Colonic mucosa (tissue), 4 donors: ENCODE measurements at regions not wholly inside any gene's neighbourhood (a gene's known extent, or its start where the extent isn't known, plus 50 kb on each side); places are given as distances from the start of the nearest gene placed in this dataset.

Experiments used
- DNase-seq: peaks from one replicate; pipeline ENCODE4 v3.0.0-alpha.2; 2020
- H3K27ac ChIP-seq: fragments of 200-600 bp; one replicate; pipeline ENCODE4 v1.8.0; 2021
- H3K27me3 ChIP-seq: fragments of 200-600 bp; one replicate; pipeline ENCODE4 v1.8.0; 2021
- H3K36me3 ChIP-seq: fragments of 200-600 bp; one replicate; pipeline ENCODE4 v1.8.0; 2021
- H3K4me1 ChIP-seq: fragments of 200-600 bp; one replicate; pipeline ENCODE4 v1.8.0; 2021; ENCODE audit warnings: mild to moderate bottlenecking
- H3K4me3 ChIP-seq: fragments of 200-600 bp; one replicate; pipeline ENCODE4 v1.8.0; 2021
- H3K9ac ChIP-seq, 2 donors: one replicate each; pipeline ENCODE4 v1.7.0; 2013; ENCODE audit warnings: control low read depth in 2 of 2, low read depth in 2 of 2, low read length in 2 of 2
- H3K9me3 ChIP-seq: fragments of 200-600 bp; one replicate; pipeline ENCODE4 v1.8.0; 2021
- intact Hi-C: fragments of 100-400 bp; cut with DNase I; formaldehyde crosslinking; loops from one replicate; pipeline ENCODE4 v1.14.1; 2022
- TF ChIP-seq, protein P1 (sequence below): fragments of 200-600 bp; IDR thresholded peaks from one replicate; pipeline ENCODE4 v1.8.0; 2022; ENCODE audit warnings: antibody characterized with exemption, mild to moderate bottlenecking
- donor health status: healthy.
- donor health status: DM: no; HTN: no; CAD: no.
- donor health status: DM: no; HTN: no; CAD: no.

DNA sequence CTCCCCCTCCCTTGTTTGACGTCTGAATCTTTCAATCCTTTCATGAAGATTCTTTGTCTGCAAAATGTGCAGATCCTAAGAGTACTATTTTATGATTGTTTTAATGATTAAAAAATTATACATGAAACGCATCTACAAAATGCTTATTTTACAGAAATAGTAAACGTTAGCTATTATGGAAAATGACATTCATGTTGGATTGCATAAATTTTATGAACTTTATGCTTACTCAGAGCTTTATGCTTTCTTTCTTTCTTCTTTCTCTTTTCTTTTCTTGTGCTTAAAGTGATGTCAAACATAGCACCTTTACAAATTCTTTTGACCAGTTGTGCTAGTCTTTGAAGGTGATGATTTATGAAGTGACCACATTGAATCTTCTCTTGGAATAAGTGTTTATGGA, 805.4 kb downstream of the ADCYAP1 start:
- no peaks in the 10 kb centered on the region for H3K27me3 ChIP-seq
- H3K27ac ChIP-seq, result no peak overlapping the region
- no peaks in the 10 kb centered on the region for H3K36me3 ChIP-seq
- intact Hi-C loops, result no loop called here
- no peak overlapping the region for H3K4me3 ChIP-seq
- no peak for DNase-seq
- H3K9me3 ChIP-seq, result no peaks in the 10 kb centered on the region
- no peak overlapping the region for H3K9ac ChIP-seq
- TF ChIP-seq, protein P1, sequence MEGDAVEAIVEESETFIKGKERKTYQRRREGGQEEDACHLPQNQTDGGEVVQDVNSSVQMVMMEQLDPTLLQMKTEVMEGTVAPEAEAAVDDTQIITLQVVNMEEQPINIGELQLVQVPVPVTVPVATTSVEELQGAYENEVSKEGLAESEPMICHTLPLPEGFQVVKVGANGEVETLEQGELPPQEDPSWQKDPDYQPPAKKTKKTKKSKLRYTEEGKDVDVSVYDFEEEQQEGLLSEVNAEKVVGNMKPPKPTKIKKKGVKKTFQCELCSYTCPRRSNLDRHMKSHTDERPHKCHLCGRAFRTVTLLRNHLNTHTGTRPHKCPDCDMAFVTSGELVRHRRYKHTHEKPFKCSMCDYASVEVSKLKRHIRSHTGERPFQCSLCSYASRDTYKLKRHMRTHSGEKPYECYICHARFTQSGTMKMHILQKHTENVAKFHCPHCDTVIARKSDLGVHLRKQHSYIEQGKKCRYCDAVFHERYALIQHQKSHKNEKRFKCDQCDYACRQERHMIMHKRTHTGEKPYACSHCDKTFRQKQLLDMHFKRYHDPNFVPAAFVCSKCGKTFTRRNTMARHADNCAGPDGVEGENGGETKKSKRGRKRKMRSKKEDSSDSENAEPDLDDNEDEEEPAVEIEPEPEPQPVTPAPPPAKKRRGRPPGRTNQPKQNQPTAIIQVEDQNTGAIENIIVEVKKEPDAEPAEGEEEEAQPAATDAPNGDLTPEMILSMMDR, result no peak
- no peaks in the 10 kb centered on the region for H3K4me1 ChIP-seq

DNA sequence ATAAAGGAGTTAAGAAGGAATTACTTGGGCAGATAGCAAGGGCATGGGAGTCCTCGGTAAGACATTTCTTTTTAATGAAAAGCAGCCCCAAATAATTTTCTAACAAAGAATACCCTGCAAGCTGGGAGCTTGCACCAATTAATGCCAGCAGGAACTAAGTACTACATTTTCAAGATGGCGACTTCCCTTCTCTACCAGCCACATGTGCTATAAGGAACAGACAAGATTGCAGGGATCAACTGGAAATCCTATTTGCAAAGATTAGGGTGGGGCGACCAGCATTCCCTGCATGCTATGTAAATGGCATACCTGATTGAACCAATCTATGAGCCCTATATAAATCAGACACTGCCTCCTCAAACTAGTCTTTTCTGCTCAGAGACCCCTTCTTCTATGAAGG, 827.5 kb downstream of the ADCYAP1 start:
- DNase-seq, result no peak
- Histone ChIP-seq H3K4me1 (no peaks in the 10 kb centered on the region), H3K4me3 (no peak overlapping the region), H3K36me3 (no peaks in the 10 kb centered on the region), H3K9me3 (no peaks in the 10 kb centered on the region), H3K27me3 (no peaks in the 10 kb centered on the region), H3K9ac (no peak overlapping the region), H3K27ac (no peak overlapping the region)
- TF ChIP-seq, protein P1, result no peak
- intact Hi-C loops, result no loop called here

DNA sequence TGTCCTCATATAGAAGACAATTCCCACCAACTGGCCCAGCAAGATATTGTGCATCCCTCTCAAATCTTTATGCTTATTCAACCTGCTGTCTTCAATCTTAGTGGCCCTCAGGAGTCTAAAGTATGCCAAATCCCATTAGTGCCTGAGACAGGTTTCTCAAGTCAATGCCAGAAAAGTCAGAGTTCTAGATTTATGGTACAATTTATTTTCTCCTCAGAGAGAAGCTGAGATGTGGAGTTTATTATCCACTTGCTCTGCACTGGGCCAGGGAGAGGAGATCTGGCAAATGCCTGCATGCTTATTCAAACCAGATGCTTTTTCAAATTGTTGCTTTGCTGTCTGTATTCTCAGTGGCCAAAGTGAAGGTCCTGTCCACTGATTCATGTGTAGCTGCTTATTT, 825.2 kb downstream of the METTL4 start:
- Histone ChIP-seq H3K9ac (no peak overlapping the region), H3K4me3 (no peak overlapping the region), H3K27ac (no peak overlapping the region), H3K36me3 (no peaks in the 10 kb centered on the region), H3K9me3 (no peaks in the 10 kb centered on the region), H3K27me3 (no peaks in the 10 kb centered on the region), H3K4me1 (no peaks in the 10 kb centered on the region)
- TF ChIP-seq, protein P1, result no peak
- intact Hi-C loops, result no loop called here
- no peak for DNase-seq

DNA sequence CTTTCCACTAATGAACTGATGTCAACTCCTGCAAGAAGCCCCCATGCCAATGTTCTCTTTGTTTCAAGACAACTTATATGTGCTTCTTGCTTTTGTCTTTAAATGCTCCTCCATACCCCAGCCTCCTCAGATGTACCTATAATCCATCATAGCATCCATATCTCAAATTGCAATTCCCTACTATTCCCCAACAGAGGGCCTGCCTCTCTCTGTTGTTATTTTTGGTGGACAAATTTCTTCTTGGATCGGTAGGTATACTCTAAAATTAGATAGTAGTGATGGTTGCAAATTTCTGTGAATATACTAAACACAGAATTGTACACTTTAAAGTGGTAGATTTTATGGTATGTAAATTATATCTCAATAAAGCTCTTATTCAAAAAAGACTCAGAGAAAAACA, 820.1 kb downstream of the METTL4 start:
- H3K36me3 ChIP-seq, result no peaks in the 10 kb centered on the region
- DNase-seq, result no peak
- intact Hi-C loops, result no loop called here
- no peak overlapping the region for H3K27ac ChIP-seq
- TF ChIP-seq, protein P1, result no peak
- H3K4me3 ChIP-seq, result no peak overlapping the region
- H3K9ac ChIP-seq, result no peak overlapping the region
- H3K9me3 ChIP-seq, result no peaks in the 10 kb centered on the region
- no peaks in the 10 kb centered on the region for H3K27me3 ChIP-seq
- no peaks in the 10 kb centered on the region for H3K4me1 ChIP-seq

DNA sequence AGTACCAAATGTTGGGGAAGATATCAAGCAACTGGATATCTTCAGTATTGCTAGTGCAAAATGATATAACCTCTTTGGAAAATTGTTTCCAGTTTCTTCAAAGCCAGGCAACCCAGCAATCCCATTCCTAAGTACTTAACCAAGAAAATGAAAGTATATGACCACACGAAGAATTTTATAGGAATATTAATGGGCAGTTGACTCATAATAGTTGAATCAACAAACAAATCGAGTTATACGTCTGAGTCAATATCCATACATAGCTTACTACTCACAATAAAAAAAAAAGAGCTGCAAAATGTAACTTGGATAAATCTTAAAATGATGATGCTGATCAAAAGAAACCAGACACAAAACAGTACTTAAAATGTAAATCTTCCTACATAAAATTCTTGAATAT, 810.4 kb downstream of the METTL4 start:
- Histone ChIP-seq H3K9me3 (no peaks in the 10 kb centered on the region), H3K27me3 (no peaks in the 10 kb centered on the region), H3K27ac (no peak overlapping the region), H3K4me1 (no peaks in the 10 kb centered on the region), H3K4me3 (no peak overlapping the region), H3K9ac (no peak overlapping the region), H3K36me3 (no peaks in the 10 kb centered on the region)
- DNase-seq, result no peak
- intact Hi-C loops, result no loop called here
- TF ChIP-seq, protein P1, result no peak

DNA sequence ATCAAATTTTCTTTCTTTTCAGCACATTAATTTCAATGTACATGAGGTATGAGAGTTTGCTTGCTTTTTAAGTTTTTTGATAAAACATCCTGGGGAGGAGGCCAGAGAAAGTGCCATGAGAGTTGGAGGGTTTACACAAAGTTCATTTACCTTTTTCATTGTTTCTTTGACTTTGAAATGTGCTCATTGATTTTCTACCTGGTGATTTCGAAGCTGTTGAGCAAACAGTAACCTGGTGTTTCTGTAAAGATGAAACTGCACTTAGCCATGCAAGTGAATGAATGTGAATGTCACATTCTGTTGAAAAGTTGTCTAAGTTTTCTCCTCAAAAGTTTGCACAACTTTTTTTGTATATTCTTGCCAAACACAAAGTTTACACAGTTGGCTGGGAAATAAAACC, 797.0 kb downstream of the METTL4 start:
- Histone ChIP-seq H3K27ac (no peak overlapping the region), H3K4me3 (no peak overlapping the region), H3K27me3 (no peaks in the 10 kb centered on the region), H3K4me1 (no peaks in the 10 kb centered on the region), H3K9ac (no peak overlapping the region), H3K9me3 (no peaks in the 10 kb centered on the region), H3K36me3 (no peaks in the 10 kb centered on the region)
- intact Hi-C loops, result no loop called here
- TF ChIP-seq, protein P1, result no peak
- no peak for DNase-seq
